ENCODE measurements at regions not wholly inside any gene's neighbourhood (a gene's known extent, or its start where the extent isn't known, plus 50 kb on each side); places are given as distances from the start of the nearest gene placed in this dataset.

DNA sequence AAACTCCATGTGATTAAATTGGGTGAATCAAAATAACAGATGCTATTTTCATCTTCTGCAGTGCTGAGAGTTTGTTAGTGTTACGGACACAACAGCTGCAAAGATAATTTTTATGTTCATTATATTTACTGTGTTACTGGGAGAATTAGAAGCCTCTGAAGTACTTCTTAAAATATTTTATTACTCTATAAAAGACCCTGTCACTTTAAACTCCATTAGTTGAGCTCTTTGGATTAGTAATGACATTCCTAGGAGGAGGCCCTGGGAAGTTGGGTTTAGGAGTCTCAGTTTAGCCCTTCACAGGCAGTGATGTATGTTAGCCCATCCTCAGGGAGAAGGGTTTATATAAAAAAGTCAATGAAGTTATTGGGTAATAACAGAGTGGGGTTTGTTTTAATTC, 596.7 kb downstream of the JRKL start:
- TF ChIP-seq, protein P1, sequence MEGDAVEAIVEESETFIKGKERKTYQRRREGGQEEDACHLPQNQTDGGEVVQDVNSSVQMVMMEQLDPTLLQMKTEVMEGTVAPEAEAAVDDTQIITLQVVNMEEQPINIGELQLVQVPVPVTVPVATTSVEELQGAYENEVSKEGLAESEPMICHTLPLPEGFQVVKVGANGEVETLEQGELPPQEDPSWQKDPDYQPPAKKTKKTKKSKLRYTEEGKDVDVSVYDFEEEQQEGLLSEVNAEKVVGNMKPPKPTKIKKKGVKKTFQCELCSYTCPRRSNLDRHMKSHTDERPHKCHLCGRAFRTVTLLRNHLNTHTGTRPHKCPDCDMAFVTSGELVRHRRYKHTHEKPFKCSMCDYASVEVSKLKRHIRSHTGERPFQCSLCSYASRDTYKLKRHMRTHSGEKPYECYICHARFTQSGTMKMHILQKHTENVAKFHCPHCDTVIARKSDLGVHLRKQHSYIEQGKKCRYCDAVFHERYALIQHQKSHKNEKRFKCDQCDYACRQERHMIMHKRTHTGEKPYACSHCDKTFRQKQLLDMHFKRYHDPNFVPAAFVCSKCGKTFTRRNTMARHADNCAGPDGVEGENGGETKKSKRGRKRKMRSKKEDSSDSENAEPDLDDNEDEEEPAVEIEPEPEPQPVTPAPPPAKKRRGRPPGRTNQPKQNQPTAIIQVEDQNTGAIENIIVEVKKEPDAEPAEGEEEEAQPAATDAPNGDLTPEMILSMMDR (IDR thresholded peaks at IDR 0.05): no peak
- TF ChIP-seq POLR2A (IDR thresholded peaks at IDR 0.05): no peak
